ENCODE measurements at regions not wholly inside any gene's neighbourhood (a gene's known extent, or its start where the extent isn't known, plus 50 kb on each side); places are given as distances from the start of the nearest gene placed in this dataset.

DNA sequence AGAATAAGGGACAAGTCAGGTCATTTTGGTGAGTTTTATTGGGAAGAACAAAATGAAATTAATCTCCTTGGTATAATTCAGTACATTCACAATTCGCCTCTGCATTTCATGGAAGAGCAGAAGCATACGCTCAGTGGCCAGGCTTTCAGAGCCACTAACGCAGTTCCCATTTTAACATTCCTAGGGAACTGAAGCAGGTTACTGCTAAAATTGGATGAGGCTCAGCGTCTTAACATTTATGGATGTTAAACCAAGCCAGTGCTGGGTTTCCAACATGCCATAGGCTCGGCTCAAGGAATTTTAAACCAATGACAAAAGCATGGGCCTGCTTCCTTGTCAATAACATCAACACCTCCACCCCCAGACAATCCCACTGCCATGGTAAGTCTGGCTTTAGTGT, 172.7 kb upstream of the PRICKLE2 start:
- no peak for TF ChIP-seq YY1 (IDR thresholded peaks at IDR 0.05; ENCODE audit: low read depth)
- TF ChIP-seq RAD21 (IDR thresholded peaks at IDR 0.05; ENCODE audit: low read depth) = no peak
- TF ChIP-seq EP300 (IDR thresholded peaks at IDR 0.05; ENCODE audit: borderline replicate concordance) = no peak

All from Ishikawa (cell line).